ENCODE measurements at regions not wholly inside any gene's neighbourhood (a gene's known extent, or its start where the extent isn't known, plus 50 kb on each side); places are given as distances from the start of the nearest gene placed in this dataset.

- Mint-ChIP-seq H3K4me3 (no peak overlapping the region), H3K27ac (no peak overlapping the region), H3K36me3 (ENCODE audit: low read depth) (no peaks in the 10 kb centered on the region), H3K4me1 (ENCODE audit: low read depth) (no peaks in the 10 kb centered on the region), H3K9me3 (ENCODE audit: insufficient read depth) (no peaks in the 10 kb centered on the region), H3K27me3 (ENCODE audit: low read depth) (peaks cover 10% of the 10 kb centered on the region)
- DNase-seq, result no peak
- CTCF ChIA-PET, result no interaction called here
- POLR2A ChIA-PET, result no interaction called here
- no peak for ATAC-seq
Observed at GRCh38 chr4:14893713-14894112, 108.6 kb upstream of the CPEB2 start.

GRCh38 chr4:14894392-14895292 is 107.6 kb upstream of the CPEB2 start:
- Mint-ChIP-seq H3K4me3 (no peak overlapping the region), H3K4me1 (ENCODE audit: low read depth) (no peaks in the 10 kb centered on the region), H3K36me3 (ENCODE audit: low read depth) (no peaks in the 10 kb centered on the region), H3K9me3 (ENCODE audit: insufficient read depth) (no peaks in the 10 kb centered on the region), H3K27ac (no peak overlapping the region), H3K27me3 (ENCODE audit: low read depth) (peaks cover 10% of the 10 kb centered on the region)
- ATAC-seq (no peak), DNase-seq (no peak)
- CTCF ChIA-PET, result no interaction called here
- POLR2A ChIA-PET, result no interaction called here

DNA sequence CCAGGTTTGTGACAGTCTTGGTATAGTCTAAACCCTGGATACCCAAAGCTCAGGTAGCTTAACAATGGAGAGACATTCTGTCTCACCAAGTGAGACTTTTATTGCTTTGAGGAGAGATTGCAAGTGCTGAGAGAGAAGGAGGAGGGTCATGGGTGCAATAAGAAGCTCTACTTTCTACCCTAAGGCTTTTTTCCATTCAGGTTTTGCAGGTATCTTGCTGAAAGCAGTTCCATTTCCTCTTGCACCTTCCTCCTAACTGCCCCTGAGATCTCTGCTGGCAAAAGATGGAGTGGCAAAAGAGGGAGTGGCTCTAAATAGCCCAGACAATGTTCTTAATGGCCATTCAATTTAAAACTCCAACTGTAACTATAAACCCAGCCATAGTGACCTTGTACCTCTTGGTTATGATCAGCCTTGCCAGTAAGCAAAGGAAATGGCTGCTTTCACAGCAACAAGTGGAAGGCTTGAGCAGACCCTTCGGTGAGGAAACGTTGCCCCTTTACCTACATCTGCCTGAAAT is 105.6 kb upstream of the CPEB2 start:
- Mint-ChIP-seq H3K4me1 (ENCODE audit: low read depth) (no peaks in the 10 kb centered on the region), H3K36me3 (ENCODE audit: low read depth) (no peaks in the 10 kb centered on the region), H3K4me3 (no peak overlapping the region), H3K9me3 (ENCODE audit: insufficient read depth) (no peaks in the 10 kb centered on the region), H3K27ac (no peak overlapping the region), H3K27me3 (ENCODE audit: low read depth) (peaks cover 10% of the 10 kb centered on the region)
- ChIA-PET POLR2A (no interaction called here), CTCF (interaction anchor here (1.0 kb wide), 1 partner anchor 80 kb away, joined by 3 read pairs; no protein-coding TSS in a partner anchor)
- ATAC-seq, result no peak
- DNase-seq, result no peak

GRCh38 chr4:14897217-14897616 is 105.1 kb upstream of the CPEB2 start:
- no peak for DNase-seq
- H3K27ac Mint-ChIP-seq, result no peak overlapping the region
- ATAC-seq, result no peak
- peaks cover 14% of the 10 kb centered on the region for H3K27me3 Mint-ChIP-seq (ENCODE audit: low read depth)
- H3K36me3 Mint-ChIP-seq (ENCODE audit: low read depth), result no peaks in the 10 kb centered on the region
- no peaks in the 10 kb centered on the region for H3K4me1 Mint-ChIP-seq (ENCODE audit: low read depth)
- ChIA-PET POLR2A (no interaction called here), CTCF (no interaction called here)
- no peak overlapping the region for H3K4me3 Mint-ChIP-seq
- H3K9me3 Mint-ChIP-seq (ENCODE audit: insufficient read depth), result no peaks in the 10 kb centered on the region

- peaks cover 16% of the 10 kb centered on the region for H3K27me3 Mint-ChIP-seq (ENCODE audit: low read depth)
- H3K4me3 Mint-ChIP-seq, result no peak overlapping the region
- H3K4me1 Mint-ChIP-seq (ENCODE audit: low read depth), result no peaks in the 10 kb centered on the region
- no peaks in the 10 kb centered on the region for H3K36me3 Mint-ChIP-seq (ENCODE audit: low read depth)
- no peak for DNase-seq
- ChIA-PET POLR2A (no interaction called here), CTCF (no interaction called here)
- ATAC-seq, result no peak
- H3K9me3 Mint-ChIP-seq (ENCODE audit: insufficient read depth), result no peaks in the 10 kb centered on the region
- H3K27ac Mint-ChIP-seq, result no peak overlapping the region
Observed at GRCh38 chr4:14898989-14899388, 103.3 kb upstream of the CPEB2 start.

DNA sequence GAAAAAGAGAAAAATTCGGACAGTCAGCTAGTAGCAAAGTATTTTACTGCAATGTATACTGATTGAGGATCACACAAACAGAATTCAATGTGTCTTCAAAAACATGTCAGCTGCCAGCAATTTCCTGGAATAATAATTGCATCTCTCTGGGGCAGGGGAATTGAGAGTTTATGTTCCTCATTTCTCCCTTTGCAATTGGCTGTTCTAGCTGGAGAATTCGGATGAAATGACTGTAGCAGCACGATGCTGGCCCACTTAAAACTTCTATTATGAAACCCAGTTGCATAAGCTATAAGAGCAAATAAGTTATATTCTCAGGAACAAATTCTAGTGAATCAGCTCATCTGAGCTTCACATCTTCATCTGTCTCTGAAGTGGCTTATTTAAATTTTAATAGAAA is 99.9 kb upstream of the CPEB2 start:
- Mint-ChIP-seq H3K36me3 (ENCODE audit: low read depth) (no peaks in the 10 kb centered on the region), H3K27ac (no peak overlapping the region), H3K27me3 (ENCODE audit: low read depth) (peaks cover 13% of the 10 kb centered on the region), H3K4me3 (no peak overlapping the region), H3K4me1 (ENCODE audit: low read depth) (no peaks in the 10 kb centered on the region), H3K9me3 (ENCODE audit: insufficient read depth) (no peaks in the 10 kb centered on the region)
- ATAC-seq, result no peak
- DNase-seq, result no peak
- POLR2A ChIA-PET, result no interaction called here
- CTCF ChIA-PET, result no interaction called here

DNA sequence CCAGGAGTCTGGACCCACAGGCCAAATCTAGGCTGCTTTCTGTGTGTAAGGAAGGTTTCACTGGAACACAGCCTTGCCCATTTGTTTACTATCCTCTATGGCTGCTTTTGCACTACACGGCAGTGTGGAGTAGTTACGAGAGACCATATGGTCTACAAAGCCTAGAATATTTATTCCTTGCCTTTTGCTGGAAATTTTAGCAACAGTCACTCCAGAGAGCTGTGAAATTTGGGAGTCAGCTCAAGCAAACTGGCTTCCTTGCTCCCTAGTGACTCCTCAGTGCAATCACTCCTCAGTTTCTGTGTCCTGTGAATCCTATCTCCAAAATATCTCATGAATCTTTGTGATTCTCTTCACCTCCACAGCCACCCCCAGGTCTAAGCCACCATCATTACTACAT is 99.0 kb upstream of the CPEB2 start:
- Mint-ChIP-seq H3K27ac (no peak overlapping the region), H3K9me3 (ENCODE audit: insufficient read depth) (no peaks in the 10 kb centered on the region)

DNA sequence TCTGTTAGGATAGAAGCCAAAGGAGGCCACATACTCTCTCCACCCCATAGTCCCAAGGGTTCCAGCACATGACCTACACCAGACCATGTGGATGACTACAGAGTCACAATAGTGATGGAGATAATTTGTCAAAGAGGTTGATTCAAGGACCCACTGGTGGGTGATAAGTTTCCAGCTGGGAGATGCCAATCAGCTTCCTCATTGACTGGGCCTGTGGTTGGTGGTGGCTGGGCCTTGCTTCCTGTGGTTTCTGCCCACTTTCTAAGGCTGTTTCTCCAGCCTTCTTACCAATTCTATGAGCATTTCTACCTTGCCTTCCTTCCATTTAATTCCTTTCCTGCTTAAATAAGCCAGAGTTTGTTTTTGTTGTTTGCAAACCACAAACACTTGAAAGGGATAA is 95.5 kb upstream of the CPEB2 start:
- ChIA-PET POLR2A (no interaction called here), CTCF (no interaction called here)
- no peak overlapping the region for H3K27ac Mint-ChIP-seq
- no peak overlapping the region for H3K4me3 Mint-ChIP-seq
- no peaks in the 10 kb centered on the region for H3K36me3 Mint-ChIP-seq (ENCODE audit: low read depth)
- H3K9me3 Mint-ChIP-seq (ENCODE audit: insufficient read depth), result no peaks in the 10 kb centered on the region
- no peak for ATAC-seq
- H3K27me3 Mint-ChIP-seq (ENCODE audit: low read depth), result peaks cover 17% of the 10 kb centered on the region
- no peaks in the 10 kb centered on the region for H3K4me1 Mint-ChIP-seq (ENCODE audit: low read depth)
- no peak for DNase-seq

More for the DNA sequence above, 99.0 kb upstream of the CPEB2 start:
- no peaks in the 10 kb centered on the region for H3K4me1 Mint-ChIP-seq (ENCODE audit: low read depth)
- CTCF ChIA-PET, result no interaction called here
- no peak overlapping the region for H3K4me3 Mint-ChIP-seq
- no peak for DNase-seq
- peaks cover 7% of the 10 kb centered on the region for H3K27me3 Mint-ChIP-seq (ENCODE audit: low read depth)
- ATAC-seq, result no peak
- H3K36me3 Mint-ChIP-seq (ENCODE audit: low read depth), result no peaks in the 10 kb centered on the region
- POLR2A ChIA-PET, result no interaction called here

DNA sequence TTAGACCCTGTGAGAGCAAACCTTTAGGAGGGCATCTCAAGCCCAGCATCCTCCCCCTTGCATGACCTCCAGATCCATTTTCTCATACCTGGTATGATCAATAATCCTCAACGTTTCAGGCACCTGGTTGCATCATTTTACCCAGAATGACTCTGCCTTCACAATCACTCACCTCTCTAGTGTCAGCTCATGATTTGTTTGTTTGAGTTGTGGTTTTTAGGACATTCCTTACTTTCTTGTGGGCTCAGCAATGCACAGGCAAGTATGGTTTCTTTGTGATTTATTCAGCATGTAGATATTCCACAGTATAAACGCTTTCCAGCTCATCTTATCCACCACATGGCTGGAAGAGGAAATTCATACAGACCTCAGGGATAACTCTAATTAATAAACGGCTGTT is 93.6 kb upstream of the CPEB2 start:
- ATAC-seq, result no peak
- Mint-ChIP-seq H3K4me1 (ENCODE audit: low read depth) (no peaks in the 10 kb centered on the region), H3K4me3 (no peak overlapping the region), H3K27me3 (ENCODE audit: low read depth) (peaks cover 14% of the 10 kb centered on the region), H3K9me3 (ENCODE audit: insufficient read depth) (no peaks in the 10 kb centered on the region), H3K27ac (no peak overlapping the region), H3K36me3 (ENCODE audit: low read depth) (no peaks in the 10 kb centered on the region)
- POLR2A ChIA-PET, result no interaction called here
- no peak for DNase-seq
- CTCF ChIA-PET, result no interaction called here

- POLR2A ChIA-PET, result no interaction called here
- ATAC-seq (no peak), DNase-seq (no peak)
- CTCF ChIA-PET, result interaction anchor here (1.1 kb wide), 1 partner anchor 323 kb away, joined by 3 read pairs; no protein-coding TSS in a partner anchor
- Mint-ChIP-seq H3K4me3 (no peak overlapping the region), H3K27me3 (ENCODE audit: low read depth) (peaks cover 14% of the 10 kb centered on the region), H3K36me3 (ENCODE audit: low read depth) (no peaks in the 10 kb centered on the region), H3K4me1 (ENCODE audit: low read depth) (no peaks in the 10 kb centered on the region), H3K9me3 (ENCODE audit: insufficient read depth) (no peaks in the 10 kb centered on the region), H3K27ac (no peak overlapping the region)
Observed at GRCh38 chr4:14910411-14910810, 91.9 kb upstream of the CPEB2 start.

GRCh38 chr4:14912426-14912825 is 89.9 kb upstream of the CPEB2 start:
- H3K4me3 Mint-ChIP-seq, result no peak overlapping the region
- H3K9me3 Mint-ChIP-seq (ENCODE audit: insufficient read depth), result no peaks in the 10 kb centered on the region
- ATAC-seq (no peak), DNase-seq (no peak)
- H3K27me3 Mint-ChIP-seq (ENCODE audit: low read depth), result peaks cover 16% of the 10 kb centered on the region
- H3K36me3 Mint-ChIP-seq (ENCODE audit: low read depth), result no peaks in the 10 kb centered on the region
- no peaks in the 10 kb centered on the region for H3K4me1 Mint-ChIP-seq (ENCODE audit: low read depth)
- POLR2A ChIA-PET, result no interaction called here
- H3K27ac Mint-ChIP-seq, result no peak overlapping the region
- CTCF ChIA-PET, result no interaction called here

DNA sequence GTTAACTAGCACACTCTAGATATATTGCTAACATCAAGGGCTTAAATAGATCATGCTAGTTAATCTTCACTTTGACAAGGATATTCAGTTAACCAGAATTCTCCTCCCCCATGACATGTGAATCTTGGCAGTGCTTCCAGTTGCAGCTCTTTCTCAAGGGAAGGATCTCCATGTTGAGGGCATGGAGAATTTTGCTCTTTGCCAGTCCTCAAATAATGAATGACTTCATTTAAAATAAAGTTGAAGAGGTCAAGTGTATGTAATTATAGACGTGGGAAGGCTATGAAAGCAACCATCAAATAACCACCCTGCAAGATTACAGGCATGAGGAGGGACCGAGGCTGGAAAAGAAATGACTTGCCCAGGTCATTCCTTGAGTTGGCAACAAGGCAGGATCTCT is 87.3 kb upstream of the CPEB2 start:
- Mint-ChIP-seq H3K4me1 (ENCODE audit: low read depth) (no peaks in the 10 kb centered on the region), H3K27ac (no peak overlapping the region), H3K27me3 (ENCODE audit: low read depth) (peaks cover 11% of the 10 kb centered on the region), H3K4me3 (no peak overlapping the region), H3K9me3 (ENCODE audit: insufficient read depth) (no peaks in the 10 kb centered on the region), H3K36me3 (ENCODE audit: low read depth) (no peaks in the 10 kb centered on the region)
- ChIA-PET POLR2A (no interaction called here), CTCF (no interaction called here)
- no peak for DNase-seq
- no peak for ATAC-seq
